ENCODE measurements at regions not wholly inside any gene's neighbourhood (a gene's known extent, or its start where the extent isn't known, plus 50 kb on each side); places are given as distances from the start of the nearest gene placed in this dataset.

DNA sequence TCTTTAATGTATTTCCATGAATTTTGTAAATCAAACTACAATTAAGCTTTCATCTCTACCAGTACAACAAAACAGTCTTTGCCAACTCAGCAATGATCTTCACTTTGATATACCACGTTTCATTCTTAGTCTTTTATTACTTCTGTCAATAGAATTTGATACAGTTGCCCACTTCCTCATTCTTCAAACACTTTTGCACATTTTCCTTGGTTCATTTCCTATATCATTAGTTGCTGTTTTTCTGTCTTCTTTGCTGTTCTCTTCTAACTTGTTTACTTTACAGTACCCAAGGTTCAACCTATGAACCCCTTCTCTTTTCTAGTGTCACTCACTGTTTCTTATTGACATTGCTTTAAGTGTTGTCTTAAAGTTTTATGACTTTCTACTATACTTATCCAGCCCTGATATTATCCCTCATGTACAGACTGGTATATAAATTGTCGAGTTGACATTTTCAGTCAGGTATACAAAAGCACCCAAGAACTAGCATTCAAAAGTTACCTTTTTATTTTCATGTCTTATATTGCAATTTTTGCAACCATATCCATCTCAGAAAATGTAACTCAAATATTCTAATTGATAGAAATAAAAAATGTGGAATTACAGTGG is 903.1 kb downstream of the NSUN3 start:
- H3K4me1 Mint-ChIP-seq (ENCODE audit: low read depth, unreplicated experiment), result no peaks in the 10 kb centered on the region
- no peak overlapping the region for H3K27ac Mint-ChIP-seq (ENCODE audit: unreplicated experiment)
- no peaks in the 10 kb centered on the region for H3K9me3 Mint-ChIP-seq (ENCODE audit: unreplicated experiment)
- DNase-seq, result no peak
- no peaks in the 10 kb centered on the region for H3K36me3 Mint-ChIP-seq (ENCODE audit: unreplicated experiment)
- TF ChIP-seq, protein P1, sequence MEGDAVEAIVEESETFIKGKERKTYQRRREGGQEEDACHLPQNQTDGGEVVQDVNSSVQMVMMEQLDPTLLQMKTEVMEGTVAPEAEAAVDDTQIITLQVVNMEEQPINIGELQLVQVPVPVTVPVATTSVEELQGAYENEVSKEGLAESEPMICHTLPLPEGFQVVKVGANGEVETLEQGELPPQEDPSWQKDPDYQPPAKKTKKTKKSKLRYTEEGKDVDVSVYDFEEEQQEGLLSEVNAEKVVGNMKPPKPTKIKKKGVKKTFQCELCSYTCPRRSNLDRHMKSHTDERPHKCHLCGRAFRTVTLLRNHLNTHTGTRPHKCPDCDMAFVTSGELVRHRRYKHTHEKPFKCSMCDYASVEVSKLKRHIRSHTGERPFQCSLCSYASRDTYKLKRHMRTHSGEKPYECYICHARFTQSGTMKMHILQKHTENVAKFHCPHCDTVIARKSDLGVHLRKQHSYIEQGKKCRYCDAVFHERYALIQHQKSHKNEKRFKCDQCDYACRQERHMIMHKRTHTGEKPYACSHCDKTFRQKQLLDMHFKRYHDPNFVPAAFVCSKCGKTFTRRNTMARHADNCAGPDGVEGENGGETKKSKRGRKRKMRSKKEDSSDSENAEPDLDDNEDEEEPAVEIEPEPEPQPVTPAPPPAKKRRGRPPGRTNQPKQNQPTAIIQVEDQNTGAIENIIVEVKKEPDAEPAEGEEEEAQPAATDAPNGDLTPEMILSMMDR (IDR thresholded peaks at IDR 0.05; ENCODE audit: partially characterized antibody, unreplicated experiment), result no peak
- H3K4me3 Mint-ChIP-seq (ENCODE audit: unreplicated experiment), result no peak overlapping the region
- no peaks in the 10 kb centered on the region for H3K27me3 Mint-ChIP-seq (ENCODE audit: unreplicated experiment)

DNA sequence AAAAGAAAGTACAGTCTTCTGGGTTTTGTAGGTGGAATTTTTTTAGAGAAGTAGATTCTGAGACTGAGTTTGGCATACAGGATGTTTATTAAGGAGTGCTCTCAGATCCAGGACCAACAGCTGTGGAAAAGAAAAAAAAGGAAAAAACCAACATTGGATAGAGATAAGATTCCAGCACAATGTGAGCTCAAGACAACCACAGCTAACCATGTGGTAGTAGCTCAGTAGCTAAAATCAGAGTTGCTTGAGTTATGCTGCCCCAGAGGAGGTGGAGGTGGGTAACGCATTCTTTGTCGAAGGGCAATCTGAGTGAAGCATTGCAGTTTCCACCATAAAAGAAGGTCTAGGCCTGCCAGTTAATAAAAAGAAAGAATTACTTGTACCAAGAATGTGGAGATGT is 904.3 kb downstream of the NSUN3 start:
- H3K4me1 Mint-ChIP-seq (ENCODE audit: low read depth, unreplicated experiment), result no peaks in the 10 kb centered on the region
- H3K9me3 Mint-ChIP-seq (ENCODE audit: unreplicated experiment), result no peaks in the 10 kb centered on the region
- DNase-seq, result no peak
- H3K27me3 Mint-ChIP-seq (ENCODE audit: unreplicated experiment), result no peaks in the 10 kb centered on the region
- no peak overlapping the region for H3K27ac Mint-ChIP-seq (ENCODE audit: unreplicated experiment)
- TF ChIP-seq, protein P1 (IDR thresholded peaks at IDR 0.05; ENCODE audit: partially characterized antibody, unreplicated experiment), result no peak
- no peak overlapping the region for H3K4me3 Mint-ChIP-seq (ENCODE audit: unreplicated experiment)
- no peaks in the 10 kb centered on the region for H3K36me3 Mint-ChIP-seq (ENCODE audit: unreplicated experiment)

DNA sequence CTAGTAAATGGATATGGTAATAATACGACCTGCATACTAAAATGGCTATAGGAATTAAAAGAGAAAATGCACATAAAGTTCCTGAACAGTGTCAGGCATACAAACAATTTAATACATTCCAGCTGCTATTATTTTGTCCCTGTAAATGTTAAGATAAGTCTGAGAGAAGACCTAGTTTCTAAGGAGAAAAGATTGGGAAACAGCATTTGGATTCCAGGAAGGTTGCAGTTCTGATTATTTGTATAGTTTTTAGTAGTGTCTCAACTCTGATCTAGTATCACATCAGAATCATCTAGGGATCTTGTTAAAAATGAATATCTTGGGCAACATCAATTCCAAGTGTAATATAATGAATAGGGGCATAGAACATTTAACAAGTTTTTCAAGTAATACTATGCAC is 905.7 kb downstream of the NSUN3 start:
- no peaks in the 10 kb centered on the region for H3K27me3 Mint-ChIP-seq (ENCODE audit: unreplicated experiment)
- TF ChIP-seq, protein P1 (IDR thresholded peaks at IDR 0.05; ENCODE audit: partially characterized antibody, unreplicated experiment), result no peak
- no peaks in the 10 kb centered on the region for H3K36me3 Mint-ChIP-seq (ENCODE audit: unreplicated experiment)
- no peaks in the 10 kb centered on the region for H3K9me3 Mint-ChIP-seq (ENCODE audit: unreplicated experiment)
- H3K4me3 Mint-ChIP-seq (ENCODE audit: unreplicated experiment), result no peak overlapping the region
- no peak overlapping the region for H3K27ac Mint-ChIP-seq (ENCODE audit: unreplicated experiment)
- DNase-seq, result no peak
- H3K4me1 Mint-ChIP-seq (ENCODE audit: low read depth, unreplicated experiment), result no peaks in the 10 kb centered on the region

DNA sequence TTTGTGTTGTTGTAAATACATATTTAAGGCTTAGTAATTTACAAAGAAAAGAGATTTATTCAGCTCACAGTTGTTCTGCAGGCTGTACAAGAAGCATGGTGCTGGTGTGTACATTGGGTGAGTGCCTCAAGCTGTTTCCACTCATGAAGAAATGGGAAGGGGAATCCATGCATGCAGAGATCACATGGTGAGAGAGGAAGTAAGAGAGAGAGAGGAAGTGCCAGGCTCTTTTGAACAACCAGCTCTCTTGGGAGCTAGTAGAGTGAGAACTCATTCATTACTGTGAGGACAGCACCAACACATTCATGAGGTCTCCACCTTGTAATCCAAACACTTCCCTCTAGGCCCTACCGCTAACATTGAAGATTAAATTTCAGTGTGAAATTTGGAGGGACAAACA is 909.2 kb downstream of the NSUN3 start:
- no peaks in the 10 kb centered on the region for H3K27me3 Mint-ChIP-seq (ENCODE audit: unreplicated experiment)
- H3K4me1 Mint-ChIP-seq (ENCODE audit: low read depth, unreplicated experiment), result no peaks in the 10 kb centered on the region
- no peak overlapping the region for H3K4me3 Mint-ChIP-seq (ENCODE audit: unreplicated experiment)
- no peaks in the 10 kb centered on the region for H3K9me3 Mint-ChIP-seq (ENCODE audit: unreplicated experiment)
- DNase-seq, result no peak
- TF ChIP-seq, protein P1 (IDR thresholded peaks at IDR 0.05; ENCODE audit: partially characterized antibody, unreplicated experiment), result no peak
- no peak overlapping the region for H3K27ac Mint-ChIP-seq (ENCODE audit: unreplicated experiment)
- H3K36me3 Mint-ChIP-seq (ENCODE audit: unreplicated experiment), result peaks cover 10% of the 10 kb centered on the region

DNA sequence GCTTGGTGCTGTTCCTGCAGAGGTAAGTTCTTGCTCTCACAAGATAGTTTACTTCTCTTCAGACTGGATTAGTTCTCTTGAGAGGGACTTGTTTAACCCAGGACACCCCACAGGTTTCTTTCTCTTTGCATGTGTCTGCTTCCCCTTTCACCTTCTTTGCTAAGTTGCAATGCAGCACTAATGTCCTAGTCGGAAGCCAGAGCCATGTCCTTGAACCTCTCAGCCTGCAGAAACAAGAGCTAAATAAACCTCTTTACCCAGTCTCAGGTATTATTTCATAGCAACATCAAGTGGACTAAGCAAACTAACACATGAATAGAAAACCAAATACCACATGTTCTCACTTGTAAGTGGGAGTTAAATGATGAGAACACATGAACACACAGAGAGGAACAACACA is 915.2 kb downstream of the NSUN3 start:
- H3K4me1 Mint-ChIP-seq (ENCODE audit: low read depth, unreplicated experiment), result no peaks in the 10 kb centered on the region
- TF ChIP-seq, protein P1 (IDR thresholded peaks at IDR 0.05; ENCODE audit: partially characterized antibody, unreplicated experiment), result no peak
- H3K4me3 Mint-ChIP-seq (ENCODE audit: unreplicated experiment), result no peak overlapping the region
- no peaks in the 10 kb centered on the region for H3K9me3 Mint-ChIP-seq (ENCODE audit: unreplicated experiment)
- H3K36me3 Mint-ChIP-seq (ENCODE audit: unreplicated experiment), result peaks cover 10% of the 10 kb centered on the region
- peaks cover 3% of the 10 kb centered on the region for H3K27me3 Mint-ChIP-seq (ENCODE audit: unreplicated experiment)
- DNase-seq, result no peak
- H3K27ac Mint-ChIP-seq (ENCODE audit: unreplicated experiment), result no peak overlapping the region

Data from glutamatergic neuron (in vitro differentiated cells).